Panc1 (cell line): ENCODE measurements at regions not wholly inside any gene's neighbourhood (a gene's known extent, or its start where the extent isn't known, plus 50 kb on each side); places are given as distances from the start of the nearest gene placed in this dataset.

Experiments
- ATAC-seq: fragments of 200-7000 bp; cut with Tn5 transposase; 2 replicates; pipeline ENCODE4 v1.9.1; 2020; ENCODE audit warnings: mild to moderate bottlenecking, moderate library complexity
- BruUV-seq: library from RNA; stranded (reverse); fragments of 400-500 nt; replicated peaks from 2 replicates; lab custom pipeline; 2021; lab: Mats Ljungman, UMichigan
- CTCF ChIA-PET: fragments of 300-600 bp; sonication (Branson Sonifier 250); formaldehyde crosslinking; loops from one replicate; lab custom pipeline; 2022; ENCODE audit warnings: antibody characterized with exemption; lab: Charles Lee
- POLR2A ChIA-PET: fragments of 300-600 bp; sonication (Branson Sonifier 250); formaldehyde crosslinking; loops from one replicate; lab custom pipeline; 2022; ENCODE audit warnings: antibody characterized with exemption; lab: Charles Lee
- DNase-seq: peaks from one replicate; pipeline ENCODE4 v3.0.0-alpha.2; 2010; ENCODE audit warnings: low read depth, low spot score
- H3K27ac ChIP-seq: 2 replicates; pipeline ENCODE4 v1.5.1; 2011; ENCODE audit warnings: mild to moderate bottlenecking, low read length, inconsistent platforms
- H3K27me3 ChIP-seq: fragments of 200-500 bp; sonication (Bioruptor generic); 2 replicates; pipeline ENCODE4 v1.6.0; 2014; ENCODE audit warnings: low read length, inconsistent platforms; ENCODE audit not compliant: control insufficient read depth, insufficient read depth
- H3K36me3 ChIP-seq: fragments of 200-500 bp; sonication (Bioruptor generic); 2 replicates; pipeline ENCODE4 v1.5.1; 2014; ENCODE audit warnings: inconsistent platforms, mild to moderate bottlenecking, low read length, moderate library complexity; ENCODE audit not compliant: control insufficient read depth, insufficient read depth
- H3K4me1 ChIP-seq: 2 replicates; pipeline ENCODE4 v1.5.1; 2011; ENCODE audit warnings: inconsistent platforms, mild to moderate bottlenecking, low read length, moderate library complexity; ENCODE audit not compliant: control insufficient read depth, insufficient read depth
- H3K4me3 ChIP-seq, 2 experiments: 2 replicates each; pipeline ENCODE4 v1.5.1; 2011 to 2012; ENCODE audit warnings: low read depth in 2 of 2, low read length in 2 of 2, mild to moderate bottlenecking in 2 of 2, inconsistent platforms in 1 of 2, moderate library complexity in 1 of 2
- H3K9me3 ChIP-seq: fragments of 200-500 bp; sonication (Bioruptor generic); 2 replicates; pipeline ENCODE4 v1.5.1; 2014; ENCODE audit warnings: low read depth, mild to moderate bottlenecking, inconsistent platforms, low read length, moderate library complexity; ENCODE audit not compliant: control insufficient read depth, insufficient read depth
- CTCF ChIP-seq: fragments of 450-650 bp; IDR thresholded peaks from 2 replicates; pipeline ENCODE4 v1.5.1; 2017; ENCODE audit warnings: mild to moderate bottlenecking
- POLR2AphosphoS5 ChIP-seq: IDR thresholded peaks from 2 replicates; pipeline ENCODE4 v1.6.1; 2012; ENCODE audit warnings: mild to moderate bottlenecking, low read depth, low read length, moderate library complexity
- REST ChIP-seq, 2 experiments: IDR thresholded peaks; 2 replicates each; pipeline ENCODE4 v1.6.1; 2011 to 2012; ENCODE audit warnings: low read depth in 2 of 2, control low read depth in 1 of 2, low read length in 1 of 2, mild to moderate bottlenecking in 1 of 2, moderate library complexity in 1 of 2; ENCODE audit not compliant: insufficient read depth in 1 of 2
- SIN3A ChIP-seq: IDR thresholded peaks from 2 replicates; pipeline ENCODE4 v1.6.1; 2012; ENCODE audit warnings: low read depth, mild to moderate bottlenecking, low read length, moderate library complexity, borderline replicate concordance; ENCODE audit not compliant: insufficient read depth
- TCF7L2 ChIP-seq: IDR thresholded peaks from 2 replicates; pipeline ENCODE4 v1.6.1; 2011; ENCODE audit warnings: mild to moderate bottlenecking, low read depth, low read length, inconsistent platforms
- in situ Hi-C: cut with HindIII; loops from 2 replicates; pipeline ENCODE4 v1.10.0; 2016; ENCODE audit warnings: low sequenced_read_pairs, low pct_unique_long_range_greater_than_20kb
- intact Hi-C: fragments of 100-400 bp; cut with micrococcal nuclease; formaldehyde crosslinking; loops from one replicate; pipeline ENCODE4 v1.10.0; 2022; ENCODE audit not compliant: unreplicated experiment

- CTCF ChIA-PET: no interaction called here
- DNase-seq: no peak
- POLR2A ChIA-PET: no interaction called here
- Histone ChIP-seq H3K9me3 (no peaks in the 10 kb centered on the region), H3K4me1 (no peaks in the 10 kb centered on the region), H3K36me3 (no peaks in the 10 kb centered on the region), H3K4me3 (no peak overlapping the region), H3K27ac (no peak overlapping the region), H3K27me3 (no peaks in the 10 kb centered on the region)
- intact Hi-C loops: no loop called here
- TF ChIP-seq CTCF (no peak), SIN3A (no peak), TCF7L2 (no peak), REST (IDR thresholded peaks at IDR 0.05; ENCODE audit: insufficient read depth in 1 of 2, low read depth in 2 of 2, low read length in 1 of 2) (no peak), POLR2AphosphoS5 (no peak)
- no peak for ATAC-seq
- in situ Hi-C loops: no loop called here
- BruUV-seq: no TSS peak
Measured at GRCh38 chr18:39781565-39781964, 2173.5 kb upstream of the PIK3C3 start.

- ChIA-PET POLR2A (no interaction called here), CTCF (no interaction called here)
- BruUV-seq: no TSS peak
- ATAC-seq (no peak), DNase-seq (no peak)
- no peaks in the 10 kb centered on the region for H3K4me1 ChIP-seq
- no peak for TF ChIP-seq REST (IDR thresholded peaks at IDR 0.05; ENCODE audit: insufficient read depth in 1 of 2, low read depth in 2 of 2, low read length in 1 of 2)
- no peak for TF ChIP-seq SIN3A
- TF ChIP-seq CTCF: no peak
- no peak for TF ChIP-seq TCF7L2
- no peak for TF ChIP-seq POLR2AphosphoS5
- no peak overlapping the region for H3K4me3 ChIP-seq
- H3K27me3 ChIP-seq: no peaks in the 10 kb centered on the region
- H3K36me3 ChIP-seq: no peaks in the 10 kb centered on the region
- in situ Hi-C loops (no loop called here), intact Hi-C loops (no loop called here)
- H3K27ac ChIP-seq: no peak overlapping the region
- no peaks in the 10 kb centered on the region for H3K9me3 ChIP-seq
Measured at GRCh38 chr18:39780774-39781173, 2174.3 kb upstream of the PIK3C3 start.
